Endodermal cell (in vitro differentiated cells): ENCODE measurements at regions not wholly inside any gene's neighbourhood (a gene's known extent, or its start where the extent isn't known, plus 50 kb on each side); places are given as distances from the start of the nearest gene placed in this dataset.

Experiments
- DNase-seq: peaks from one replicate; pipeline ENCODE4 v3.0.0-alpha.2; 2017
- H3K27ac ChIP-seq: 2 replicates; pipeline ENCODE4 v1.5.1; 2013; ENCODE audit warnings: mild to moderate bottlenecking, low read depth, low read length, moderate library complexity
- H3K27me3 ChIP-seq: 2 replicates; pipeline ENCODE4 v1.6.1; 2013; ENCODE audit warnings: mild to moderate bottlenecking, low read length, moderate library complexity; ENCODE audit not compliant: insufficient read depth, control insufficient read depth, poor library complexity, severe bottlenecking
- H3K36me3 ChIP-seq: 2 replicates; pipeline ENCODE4 v1.7.0; 2013; ENCODE audit warnings: mild to moderate bottlenecking, low read length, moderate library complexity; ENCODE audit not compliant: control insufficient read depth, insufficient read depth
- H3K4me1 ChIP-seq: one replicate; pipeline ENCODE4 v1.7.0; 2013; ENCODE audit warnings: low read length; ENCODE audit not compliant: control insufficient read depth, insufficient read depth
- H3K4me3 ChIP-seq: 2 replicates; pipeline ENCODE4 v1.5.1; 2013; ENCODE audit warnings: mild to moderate bottlenecking, low read length, moderate library complexity
- H3K9ac ChIP-seq: 2 replicates; pipeline ENCODE4 v1.6.1; 2013; ENCODE audit warnings: mild to moderate bottlenecking, low read length, moderate library complexity; ENCODE audit not compliant: poor library complexity, severe bottlenecking; ENCODE audit errors: extremely low read depth
- H3K9me3 ChIP-seq: 2 replicates; pipeline ENCODE4 v1.6.1; 2013; ENCODE audit warnings: mild to moderate bottlenecking, low read length, moderate library complexity; ENCODE audit not compliant: control insufficient read depth
- H3K27ac Mint-ChIP-seq: 2 replicates; pipeline ENCODE4 v1.8.0; 2020; ENCODE audit warnings: mixed read lengths
- H3K27me3 Mint-ChIP-seq: 2 replicates; pipeline ENCODE4 v1.8.0; 2021; ENCODE audit warnings: mild to moderate bottlenecking, mixed read lengths; ENCODE audit not compliant: insufficient read depth
- H3K36me3 Mint-ChIP-seq: 2 replicates; pipeline ENCODE4 v1.8.0; 2020; ENCODE audit warnings: low read depth, mixed read lengths
- H3K4me1 Mint-ChIP-seq: 2 replicates; pipeline ENCODE4 v1.8.0; 2020; ENCODE audit warnings: mixed read lengths
- H3K4me3 Mint-ChIP-seq: 2 replicates; pipeline ENCODE4 v1.8.0; 2020; ENCODE audit warnings: mild to moderate bottlenecking, moderate library complexity, mixed read lengths
- H3K9me3 Mint-ChIP-seq: 2 replicates; pipeline ENCODE4 v1.8.0; 2020; ENCODE audit warnings: mild to moderate bottlenecking, mixed read lengths
- WGBS, 2 experiments: methylation state at CpG; one replicate each; pipeline versions ENCODE4 v1.1.5 to v1.1.7; 2013; ENCODE audit warnings: missing lambda C conversion rate in 2 of 2, mixed read lengths in 1 of 2; ENCODE audit not compliant: insufficient coverage in 1 of 2, insufficient read length in 1 of 2; 5-methylcytosine and 5-hydroxymethylcytosine counted together
- TF ChIP-seq, protein P1 (sequence below): fragments of 200-600 bp; sonication (generic); conservative IDR thresholded peaks from 2 replicates; pipeline ENCODE4 v1.5.0; 2021; ENCODE audit warnings: antibody characterized with exemption, mild to moderate bottlenecking

DNA sequence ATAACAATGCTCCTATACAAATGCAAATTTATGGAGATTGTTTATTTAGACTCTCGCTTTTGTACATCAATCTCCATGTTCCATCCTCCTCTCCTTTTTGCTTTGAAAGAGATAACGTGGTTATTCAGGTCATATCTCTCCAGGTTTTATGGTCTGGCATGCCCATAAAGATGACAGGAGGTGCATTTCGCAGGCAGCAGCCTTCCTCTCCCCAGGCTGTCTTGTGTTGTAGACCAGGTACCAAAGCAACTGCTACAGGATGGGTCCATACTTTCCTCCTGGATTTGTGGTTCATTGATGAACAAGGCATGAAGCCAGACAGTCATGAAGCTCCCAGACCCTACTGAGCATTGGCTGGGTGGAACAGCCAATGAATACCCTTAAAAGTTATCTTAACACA lies 400.2 kb upstream of the NPVF start:
- DNase-seq, result no peak
- no peaks in the 10 kb centered on the region for H3K9me3 ChIP-seq
- no peaks in the 10 kb centered on the region for H3K4me1 ChIP-seq
- H3K9ac ChIP-seq, result no peak overlapping the region
- no peaks in the 10 kb centered on the region for H3K27me3 Mint-ChIP-seq
- no peak overlapping the region for H3K27ac Mint-ChIP-seq
- no peaks in the 10 kb centered on the region for H3K27me3 ChIP-seq
- TF ChIP-seq, protein P1, sequence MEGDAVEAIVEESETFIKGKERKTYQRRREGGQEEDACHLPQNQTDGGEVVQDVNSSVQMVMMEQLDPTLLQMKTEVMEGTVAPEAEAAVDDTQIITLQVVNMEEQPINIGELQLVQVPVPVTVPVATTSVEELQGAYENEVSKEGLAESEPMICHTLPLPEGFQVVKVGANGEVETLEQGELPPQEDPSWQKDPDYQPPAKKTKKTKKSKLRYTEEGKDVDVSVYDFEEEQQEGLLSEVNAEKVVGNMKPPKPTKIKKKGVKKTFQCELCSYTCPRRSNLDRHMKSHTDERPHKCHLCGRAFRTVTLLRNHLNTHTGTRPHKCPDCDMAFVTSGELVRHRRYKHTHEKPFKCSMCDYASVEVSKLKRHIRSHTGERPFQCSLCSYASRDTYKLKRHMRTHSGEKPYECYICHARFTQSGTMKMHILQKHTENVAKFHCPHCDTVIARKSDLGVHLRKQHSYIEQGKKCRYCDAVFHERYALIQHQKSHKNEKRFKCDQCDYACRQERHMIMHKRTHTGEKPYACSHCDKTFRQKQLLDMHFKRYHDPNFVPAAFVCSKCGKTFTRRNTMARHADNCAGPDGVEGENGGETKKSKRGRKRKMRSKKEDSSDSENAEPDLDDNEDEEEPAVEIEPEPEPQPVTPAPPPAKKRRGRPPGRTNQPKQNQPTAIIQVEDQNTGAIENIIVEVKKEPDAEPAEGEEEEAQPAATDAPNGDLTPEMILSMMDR, result no peak
- no peaks in the 10 kb centered on the region for H3K36me3 ChIP-seq
- H3K27ac ChIP-seq, result no peak overlapping the region
- no peak overlapping the region for H3K4me3 ChIP-seq
- H3K9me3 Mint-ChIP-seq, result no peaks in the 10 kb centered on the region
- H3K4me3 Mint-ChIP-seq, result no peak overlapping the region
- H3K36me3 Mint-ChIP-seq, result no peaks in the 10 kb centered on the region
- H3K4me1 Mint-ChIP-seq, result peaks cover 3% of the 10 kb centered on the region
- 75 to 80% methylated on average over 3 of the region's 3 CpGs for WGBS, 2 experiments

GRCh38 chr7:25632616-25633015 lies 404.3 kb upstream of the NPVF start:
- H3K27ac Mint-ChIP-seq, result no peak overlapping the region
- Histone ChIP-seq H3K27ac (no peak overlapping the region), H3K4me3 (no peak overlapping the region), H3K9me3 (no peaks in the 10 kb centered on the region), H3K4me1 (no peaks in the 10 kb centered on the region), H3K9ac (no peak overlapping the region), H3K27me3 (no peaks in the 10 kb centered on the region), H3K36me3 (no peaks in the 10 kb centered on the region)
- TF ChIP-seq, protein P1, result no peak
- WGBS, 2 experiments, result 83 to 100% methylated on average over 2 to 4 of the region's 5 CpGs
- no peak overlapping the region for H3K4me3 Mint-ChIP-seq
- peaks cover 3% of the 10 kb centered on the region for H3K4me1 Mint-ChIP-seq
- no peaks in the 10 kb centered on the region for H3K36me3 Mint-ChIP-seq
- no peaks in the 10 kb centered on the region for H3K27me3 Mint-ChIP-seq
- H3K9me3 Mint-ChIP-seq, result no peaks in the 10 kb centered on the region
- no peak for DNase-seq

DNA sequence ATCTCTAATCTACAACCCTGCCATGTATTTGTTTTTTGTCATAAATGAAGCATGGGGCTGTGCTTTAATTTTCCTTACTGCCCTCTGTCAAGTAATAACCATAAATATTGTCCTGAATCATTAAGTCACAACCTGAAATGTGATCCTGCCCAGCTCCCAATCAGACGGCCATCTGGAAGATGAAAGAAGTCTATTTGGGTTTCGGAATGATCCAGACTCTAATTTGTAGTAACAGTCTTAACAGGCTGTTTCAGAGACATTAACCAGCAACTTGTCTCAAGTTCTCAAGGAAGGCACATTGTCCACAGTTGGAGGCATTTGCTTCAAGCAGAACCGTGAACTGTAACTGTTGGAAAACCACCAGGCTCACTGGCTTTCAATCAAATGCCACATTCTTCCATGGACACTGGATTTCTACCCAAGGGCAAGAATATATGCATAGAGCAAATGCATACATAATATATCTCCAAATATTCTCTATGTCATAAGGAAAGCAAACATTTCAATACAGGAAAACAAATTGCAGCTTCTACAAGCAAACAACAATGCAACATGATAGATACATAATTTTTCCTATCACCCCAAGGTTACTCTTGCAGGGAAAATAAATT lies 405.2 kb upstream of the NPVF start:
- no peak for DNase-seq
- no peaks in the 10 kb centered on the region for H3K27me3 Mint-ChIP-seq
- Histone ChIP-seq H3K9ac (no peak overlapping the region), H3K9me3 (no peaks in the 10 kb centered on the region), H3K36me3 (no peaks in the 10 kb centered on the region), H3K27ac (no peak overlapping the region), H3K4me1 (no peaks in the 10 kb centered on the region), H3K4me3 (no peak overlapping the region), H3K27me3 (no peaks in the 10 kb centered on the region)
- 90 to 93% methylated on average over 3 of the region's 3 CpGs for WGBS, 2 experiments
- no peaks in the 10 kb centered on the region for H3K36me3 Mint-ChIP-seq
- peaks cover 2% of the 10 kb centered on the region for H3K4me1 Mint-ChIP-seq
- H3K4me3 Mint-ChIP-seq, result no peak overlapping the region
- H3K27ac Mint-ChIP-seq, result no peak overlapping the region
- TF ChIP-seq, protein P1, result no peak
- H3K9me3 Mint-ChIP-seq, result no peaks in the 10 kb centered on the region
